NB4 (cell line): ENCODE measurements at regions not wholly inside any gene's neighbourhood (a gene's known extent, or its start where the extent isn't known, plus 50 kb on each side); places are given as distances from the start of the nearest gene placed in this dataset.

ENCODE experiments used
- DNase-seq: peaks from one replicate; pipeline ENCODE4 v3.0.0; 2010; ENCODE audit warnings: low read depth
- H3K4me3 ChIP-seq: one replicate; pipeline ENCODE4 v1.5.1; 2011; ENCODE audit warnings: mild to moderate bottlenecking, low read depth, low read length, moderate library complexity
- CTCF ChIP-seq: IDR thresholded peaks from one replicate; pipeline ENCODE4 v1.5.1; 2012; ENCODE audit warnings: low read depth, low read length
- MAX ChIP-seq: IDR thresholded peaks from 2 replicates; pipeline ENCODE4 v1.6.1; 2011; ENCODE audit warnings: low read depth, low read length
- MYC ChIP-seq: IDR thresholded peaks from 2 replicates; pipeline ENCODE4 v1.6.1; 2011; ENCODE audit warnings: low read depth, low read length
- POLR2A ChIP-seq: IDR thresholded peaks from 2 replicates; pipeline ENCODE4 v1.6.1; 2011; ENCODE audit warnings: mild to moderate bottlenecking; ENCODE audit not compliant: insufficient read length; ENCODE audit errors: extremely low read depth

GRCh38 chr7:16967300-16967811 lies 85.6 kb upstream of the AGR3 start:
- H3K4me3 ChIP-seq: no peak overlapping the region
- TF ChIP-seq POLR2A (no peak), CTCF (no peak), MAX (no peak), MYC (no peak)
- DNase-seq: no peak

- H3K4me3 ChIP-seq: no peak overlapping the region
- no peak for DNase-seq
- no peak for TF ChIP-seq MYC
- TF ChIP-seq POLR2A: no peak
- TF ChIP-seq CTCF: no peak
- TF ChIP-seq MAX: no peak
Observed at GRCh38 chr7:16970732-16971482, 89.1 kb upstream of the AGR3 start.

GRCh38 chr7:16975712-16976111 lies 93.9 kb upstream of the AGR3 start:
- DNase-seq: peak; percentile 88
- TF ChIP-seq MYC (no peak), CTCF (no peak), MAX (peak; percentile 40; the same call in 1 of the 2 replicates)
- H3K4me3 ChIP-seq: no peak overlapping the region

- TF ChIP-seq MAX (no peak), POLR2A (no peak), MYC (no peak), CTCF (no peak)
- DNase-seq: no peak
- H3K4me3 ChIP-seq: no peak overlapping the region
Observed at GRCh38 chr7:16978358-16979244, 96.8 kb upstream of the AGR3 start.

- no peak overlapping the region for H3K4me3 ChIP-seq
- no peak for TF ChIP-seq POLR2A
- TF ChIP-seq CTCF: no peak
- no peak for TF ChIP-seq MAX
- TF ChIP-seq MYC: no peak
- no peak for DNase-seq
Observed at GRCh38 chr7:16980539-16980938, 98.8 kb upstream of the AGR3 start.
